ENCODE measurements at regions not wholly inside any gene's neighbourhood (a gene's known extent, or its start where the extent isn't known, plus 50 kb on each side); places are given as distances from the start of the nearest gene placed in this dataset.

DNA sequence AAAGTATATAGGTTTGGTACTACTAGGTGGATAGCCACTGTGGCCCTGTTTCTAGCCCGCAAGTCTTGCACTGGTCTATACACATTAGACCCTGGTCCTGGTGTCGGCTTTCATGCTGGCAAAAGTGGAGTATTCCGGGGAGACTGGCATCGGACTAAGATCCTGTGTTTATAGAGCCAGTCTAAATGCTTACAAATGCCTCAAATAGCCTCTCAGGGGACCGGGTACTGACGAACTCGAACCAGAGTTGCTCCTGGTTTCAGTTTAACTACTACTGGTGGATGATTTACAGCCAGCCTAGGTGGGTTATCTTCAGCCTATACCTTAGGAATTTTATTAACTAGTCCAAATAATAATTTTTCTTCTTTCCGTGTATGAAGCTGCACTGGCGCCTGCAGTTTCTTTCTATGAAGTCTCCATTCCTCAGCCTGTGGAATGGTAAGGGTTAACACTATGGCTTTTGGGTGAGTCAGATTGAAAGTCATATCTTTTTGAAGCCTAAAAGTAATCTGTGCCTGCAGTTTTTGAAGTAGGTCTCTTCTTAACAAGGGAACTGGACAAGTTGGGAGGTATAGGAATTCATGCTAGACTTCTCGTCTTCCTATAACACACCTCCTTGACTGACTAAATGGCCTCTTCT is 51.3 kb downstream of the OR10H4 start:
- Mint-ChIP-seq H3K27me3 (peaks cover 2% of the 10 kb centered on the region), H3K27ac (no peak overlapping the region), H3K36me3 (peaks cover 7% of the 10 kb centered on the region), H3K4me1 (ENCODE audit: low read depth) (peaks cover 25% of the 10 kb centered on the region), H3K4me3 (no peak overlapping the region), H3K9me3 (ENCODE audit: low read depth) (peaks cover 10% of the 10 kb centered on the region)

DNA sequence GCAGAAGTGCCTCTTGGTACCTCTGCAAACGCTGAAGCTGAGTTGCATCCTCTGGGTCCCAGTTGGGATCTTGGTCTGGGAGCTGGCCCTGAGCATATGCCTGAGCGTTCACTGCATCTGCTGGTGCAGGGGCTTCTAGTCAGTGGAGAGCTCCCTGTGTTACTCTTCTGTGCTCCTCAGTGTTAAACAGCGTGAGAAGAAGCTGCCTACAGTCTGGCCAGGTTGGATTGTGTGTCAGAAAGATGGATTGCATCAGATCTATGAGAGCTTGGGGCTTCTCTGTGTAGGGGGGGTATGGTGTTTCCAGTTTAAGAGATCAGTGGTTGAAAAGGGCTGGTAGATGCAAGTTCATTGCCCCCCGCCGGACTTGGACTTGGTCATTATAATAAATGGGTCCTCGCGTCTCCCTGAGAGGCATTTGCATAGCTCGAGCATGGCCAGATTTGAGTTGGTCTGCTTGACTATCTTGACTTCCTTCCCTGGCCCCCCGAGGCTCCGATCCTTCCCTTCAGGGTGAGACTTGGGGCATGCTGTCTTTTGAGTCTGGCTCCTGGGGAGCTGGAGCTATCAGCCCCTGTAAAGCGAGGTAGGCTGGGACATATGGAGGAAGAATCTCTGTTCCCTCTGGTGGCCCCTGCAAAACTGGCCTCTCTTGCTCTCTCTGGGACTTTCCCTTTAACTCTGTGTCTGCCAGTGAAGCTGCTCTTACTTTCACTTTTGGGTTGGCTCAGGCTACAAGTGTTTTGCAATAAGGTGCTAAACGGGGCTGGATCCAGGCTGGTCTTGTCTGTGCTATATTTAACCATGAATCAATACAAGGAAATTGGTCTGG is 52.9 kb downstream of the OR10H4 start:
- peaks cover under 1% of the 10 kb centered on the region for H3K27me3 Mint-ChIP-seq
- H3K27ac Mint-ChIP-seq: peak overlapping the region; percentile 72
- H3K4me1 Mint-ChIP-seq (ENCODE audit: low read depth): peaks cover 25% of the 10 kb centered on the region
- peaks cover 6% of the 10 kb centered on the region for H3K36me3 Mint-ChIP-seq
- H3K4me3 Mint-ChIP-seq: peak overlapping the region; percentile 75
- H3K9me3 Mint-ChIP-seq (ENCODE audit: low read depth): peaks cover 1% of the 10 kb centered on the region

DNA sequence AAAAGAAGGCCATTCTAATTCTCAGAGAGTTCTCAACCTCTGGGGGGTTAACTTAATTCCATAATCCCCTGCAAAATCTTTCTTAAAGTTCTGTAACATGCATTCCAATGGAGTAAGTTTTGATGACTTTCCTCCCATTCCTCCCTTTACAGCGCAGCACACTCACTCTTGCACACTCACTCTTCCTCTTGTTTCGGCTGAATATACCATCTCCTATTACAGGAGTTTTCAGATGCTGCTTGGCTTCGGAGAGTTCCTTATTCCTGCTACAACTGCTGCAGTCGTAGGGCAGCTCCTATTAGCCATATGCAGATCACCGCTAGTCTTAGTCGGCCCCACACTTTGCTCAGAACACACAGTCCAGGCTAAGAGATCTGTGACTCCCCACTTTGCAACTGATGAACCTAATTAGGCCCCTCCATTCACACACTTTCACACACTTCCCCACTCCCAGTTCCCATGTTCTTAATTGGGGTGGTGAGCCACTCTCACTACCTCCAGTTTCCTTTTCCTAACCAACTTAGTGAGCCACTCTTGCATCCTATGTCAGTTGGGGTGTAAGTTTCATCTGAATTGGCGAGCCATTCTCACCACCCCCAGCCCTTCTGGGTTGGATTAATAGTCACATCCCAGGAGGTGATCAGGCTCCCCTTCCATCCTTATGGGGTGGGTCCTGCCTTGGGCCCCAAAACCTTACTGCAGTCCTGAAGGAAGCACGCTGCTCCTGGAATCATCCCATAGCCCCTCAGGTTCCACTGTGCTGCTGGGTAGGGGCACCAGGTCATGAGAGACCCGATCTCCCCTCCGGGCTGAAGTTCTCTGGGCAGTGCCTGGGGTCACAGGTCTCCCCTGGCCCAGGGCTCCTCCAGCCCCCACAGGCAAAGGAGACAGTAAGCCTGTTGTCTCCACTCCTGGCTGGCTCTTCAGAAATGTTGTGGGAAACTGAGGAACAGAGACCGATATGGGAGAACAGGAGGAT is 53.9 kb downstream of the OR10H4 start:
- Mint-ChIP-seq H3K27ac (peak overlapping the region; percentile 72), H3K4me3 (peak overlapping the region; percentile 75), H3K27me3 (no peaks in the 10 kb centered on the region), H3K36me3 (peaks cover 3% of the 10 kb centered on the region), H3K4me1 (ENCODE audit: low read depth) (peaks cover 25% of the 10 kb centered on the region), H3K9me3 (ENCODE audit: low read depth) (no peaks in the 10 kb centered on the region)

DNA sequence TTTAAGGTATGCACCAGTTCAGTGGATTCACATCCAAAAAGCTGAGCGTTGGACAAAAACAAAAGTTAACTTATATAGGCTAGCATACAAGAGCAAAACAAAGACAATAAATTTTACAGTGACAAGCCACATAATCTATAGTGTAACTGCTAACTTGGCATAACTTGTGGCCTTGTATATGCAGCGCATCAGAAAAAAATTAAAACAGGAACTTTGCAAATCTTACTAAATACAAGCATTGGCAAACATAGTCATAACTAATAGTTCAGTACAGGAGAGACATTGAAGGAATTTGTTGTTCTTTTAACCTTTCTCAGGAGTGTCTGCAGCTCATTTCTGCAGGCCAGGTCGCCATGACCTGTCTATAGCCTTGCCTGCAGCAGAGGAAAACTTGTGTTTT is 54.6 kb downstream of the OR10H4 start:
- Mint-ChIP-seq H3K27ac (no peak overlapping the region), H3K4me3 (no peak overlapping the region), H3K27me3 (no peaks in the 10 kb centered on the region), H3K9me3 (ENCODE audit: low read depth) (no peaks in the 10 kb centered on the region), H3K36me3 (peaks cover 3% of the 10 kb centered on the region), H3K4me1 (ENCODE audit: low read depth) (peaks cover 25% of the 10 kb centered on the region)

DNA sequence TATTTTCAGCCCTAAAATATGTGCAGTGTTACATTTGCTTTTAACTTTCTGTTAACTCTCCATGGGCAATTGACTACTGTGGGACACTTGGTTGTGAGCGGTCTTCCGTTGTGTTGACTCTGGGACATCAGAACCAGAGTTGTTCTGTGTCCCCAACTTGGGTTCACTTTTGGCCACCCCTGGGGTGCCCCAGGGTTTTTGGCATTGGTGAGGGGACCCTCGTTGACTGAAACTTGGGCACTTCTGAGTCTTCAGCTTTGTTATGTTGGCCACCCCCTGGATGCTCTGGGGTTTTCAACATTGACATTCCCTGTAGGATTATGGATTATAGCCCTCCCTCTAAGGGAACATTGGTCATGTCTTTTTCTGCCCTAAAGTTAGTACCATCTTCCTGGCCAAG is 57.1 kb downstream of the OR10H4 start:
- H3K4me1 Mint-ChIP-seq (ENCODE audit: low read depth): peaks cover 20% of the 10 kb centered on the region
- no peaks in the 10 kb centered on the region for H3K9me3 Mint-ChIP-seq (ENCODE audit: low read depth)
- H3K4me3 Mint-ChIP-seq: no peak overlapping the region
- peaks cover 2% of the 10 kb centered on the region for H3K36me3 Mint-ChIP-seq
- H3K27me3 Mint-ChIP-seq: no peaks in the 10 kb centered on the region
- no peak overlapping the region for H3K27ac Mint-ChIP-seq

DNA sequence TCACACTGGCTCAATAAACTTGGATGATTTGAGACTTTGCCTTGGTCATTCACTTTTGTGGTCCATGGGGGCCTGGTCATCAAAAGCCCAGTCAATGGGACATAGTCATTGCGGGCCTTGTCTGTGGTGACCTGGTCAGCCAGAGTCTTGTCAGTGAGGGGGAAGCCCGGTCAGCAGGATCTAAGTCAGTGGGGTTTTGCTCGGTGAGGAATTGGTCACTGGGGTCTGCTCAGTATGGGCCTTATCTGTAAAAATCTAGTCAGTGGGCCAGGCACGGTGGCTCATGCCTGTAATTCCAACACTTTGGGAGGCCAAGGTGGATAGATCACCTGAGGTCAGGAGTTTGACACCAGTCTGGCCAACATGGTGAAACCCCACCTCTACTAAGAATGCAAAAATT is 63.7 kb upstream of the TPM4 start:
- no peaks in the 10 kb centered on the region for H3K27me3 Mint-ChIP-seq
- no peaks in the 10 kb centered on the region for H3K4me1 Mint-ChIP-seq (ENCODE audit: low read depth)
- H3K36me3 Mint-ChIP-seq: no peaks in the 10 kb centered on the region
- H3K27ac Mint-ChIP-seq: no peak overlapping the region
- H3K9me3 Mint-ChIP-seq (ENCODE audit: low read depth): no peaks in the 10 kb centered on the region
- H3K4me3 Mint-ChIP-seq: no peak overlapping the region

DNA sequence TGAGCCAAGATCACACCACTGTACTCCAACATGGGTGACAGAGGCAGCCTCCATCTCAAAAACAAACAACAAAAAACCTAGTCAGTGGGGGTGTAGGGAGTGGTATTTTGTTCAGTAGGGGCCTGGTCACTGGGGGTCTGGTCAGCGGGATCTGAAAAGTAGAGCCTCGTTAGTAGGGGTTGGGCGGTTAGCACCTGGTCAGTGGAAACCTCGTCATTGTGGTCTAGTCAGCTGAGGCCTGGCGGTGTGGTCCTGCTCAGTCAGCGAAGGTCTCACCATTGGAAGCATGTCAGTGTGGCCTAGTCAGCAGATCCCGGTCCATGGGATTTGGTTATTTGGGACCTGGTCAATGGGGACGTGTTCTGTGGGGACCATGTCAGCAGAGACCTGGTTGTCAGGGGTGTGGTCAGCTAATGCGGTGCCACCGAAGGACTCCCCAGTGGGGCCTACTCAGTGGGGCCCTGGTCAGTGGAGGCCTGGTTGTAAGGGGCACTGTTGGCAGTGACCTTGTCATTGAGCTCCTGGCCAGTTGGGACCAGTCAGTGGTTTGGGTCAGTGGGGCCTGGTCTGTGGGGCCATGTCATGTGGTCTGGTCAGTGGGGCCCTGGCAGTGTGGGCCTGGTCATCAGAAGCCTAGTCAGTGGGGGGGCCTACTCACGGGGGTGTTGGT is 63.0 kb upstream of the TPM4 start:
- Mint-ChIP-seq H3K36me3 (no peaks in the 10 kb centered on the region), H3K9me3 (ENCODE audit: low read depth) (no peaks in the 10 kb centered on the region), H3K27me3 (no peaks in the 10 kb centered on the region), H3K27ac (no peak overlapping the region), H3K4me3 (no peak overlapping the region), H3K4me1 (ENCODE audit: low read depth) (no peaks in the 10 kb centered on the region)

DNA sequence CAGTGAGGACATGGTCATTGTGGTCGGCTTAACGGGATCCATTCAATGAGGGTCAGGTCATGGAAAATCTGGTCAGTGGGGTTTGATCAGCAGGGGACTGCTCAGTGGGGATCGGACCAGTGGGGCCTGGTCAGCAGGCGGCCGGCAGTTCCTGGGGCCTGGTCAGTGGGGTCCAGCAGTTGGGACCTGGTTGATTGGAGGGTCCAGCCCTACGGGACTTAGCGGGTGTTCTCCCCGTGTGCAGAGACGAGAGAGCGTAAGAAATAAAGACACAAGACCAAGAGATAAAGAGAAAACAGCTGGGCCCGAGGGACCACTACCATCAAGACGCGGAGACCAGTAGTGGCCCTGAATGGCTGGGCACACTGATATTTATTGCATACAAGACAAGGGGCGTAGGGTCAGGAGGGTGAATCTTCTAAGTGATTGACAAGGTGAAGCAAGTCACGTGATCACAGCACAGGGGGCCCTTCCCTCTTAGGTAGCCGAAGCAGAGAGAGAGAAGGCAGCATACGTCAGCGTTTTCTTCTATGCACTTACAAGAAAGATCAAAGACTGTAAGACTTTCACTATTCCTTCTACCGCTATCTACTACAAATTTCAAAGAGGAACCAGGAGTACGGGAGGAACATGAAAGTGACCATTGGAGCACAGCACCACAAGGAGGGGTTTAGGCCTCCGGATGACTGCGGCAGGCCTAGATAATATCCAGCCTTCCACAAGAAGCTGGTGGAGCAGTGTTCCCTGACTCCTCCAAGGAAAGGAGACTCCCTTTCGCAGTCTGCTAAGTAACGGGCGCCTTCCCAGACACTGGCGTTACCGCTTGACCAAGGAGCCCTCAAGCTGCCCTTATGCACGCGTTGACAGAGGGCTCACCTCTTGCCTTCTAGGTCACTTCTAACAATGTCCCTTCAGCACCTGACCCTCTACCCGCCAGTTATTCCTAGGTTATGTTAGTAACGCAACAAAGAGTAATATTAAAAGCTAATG is 62.1 kb upstream of the TPM4 start:
- Mint-ChIP-seq H3K27me3 (no peaks in the 10 kb centered on the region), H3K4me1 (ENCODE audit: low read depth) (no peaks in the 10 kb centered on the region), H3K9me3 (ENCODE audit: low read depth) (no peaks in the 10 kb centered on the region), H3K27ac (no peak overlapping the region), H3K4me3 (no peak overlapping the region), H3K36me3 (no peaks in the 10 kb centered on the region)

DNA sequence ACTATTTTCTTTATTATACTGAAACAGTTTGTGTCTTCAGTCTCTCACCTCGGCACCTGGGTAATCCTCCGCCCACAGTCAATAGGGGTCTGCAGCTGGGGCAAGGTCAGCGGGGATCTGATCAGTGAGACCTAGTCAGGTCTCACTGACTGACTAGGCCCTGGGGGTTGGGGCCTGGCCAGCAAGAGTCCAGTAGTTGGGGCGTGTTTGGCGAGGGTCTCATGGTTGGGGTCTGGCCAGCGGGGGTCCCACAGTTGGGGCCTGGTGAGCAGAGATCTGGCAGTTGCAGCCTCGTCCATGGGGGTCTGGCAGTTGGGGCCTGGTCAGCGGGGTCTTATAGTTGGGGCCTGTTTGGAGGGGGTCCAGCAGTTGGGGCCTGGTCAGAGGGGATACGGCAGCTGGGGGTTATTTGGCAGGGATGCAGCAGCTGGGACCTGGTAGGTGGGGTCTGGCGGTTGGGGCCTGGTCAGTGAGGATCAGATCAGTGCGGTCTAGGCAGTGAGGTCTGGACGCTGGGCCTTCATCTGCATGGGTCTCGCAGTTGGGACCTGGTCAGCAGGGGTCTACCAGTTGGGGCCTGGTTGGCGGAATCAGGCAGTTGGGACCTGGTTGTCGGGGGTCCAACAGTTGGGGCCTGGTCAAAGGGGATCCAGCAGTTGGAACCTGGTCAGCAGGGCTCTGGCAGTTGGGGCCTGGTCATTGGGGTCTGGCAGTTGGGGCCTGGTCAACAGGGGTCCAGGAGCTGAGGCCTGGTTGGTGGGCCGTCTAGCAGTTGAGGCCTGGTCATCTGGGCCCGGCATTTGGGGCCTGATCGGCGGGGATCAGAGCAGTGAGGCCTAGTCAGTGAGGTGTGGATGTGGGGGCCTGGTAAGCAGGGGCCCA is 61.1 kb upstream of the TPM4 start:
- Mint-ChIP-seq H3K36me3 (no peaks in the 10 kb centered on the region), H3K9me3 (ENCODE audit: low read depth) (no peaks in the 10 kb centered on the region), H3K27me3 (no peaks in the 10 kb centered on the region), H3K4me3 (no peak overlapping the region), H3K27ac (no peak overlapping the region), H3K4me1 (ENCODE audit: low read depth) (no peaks in the 10 kb centered on the region)

DNA sequence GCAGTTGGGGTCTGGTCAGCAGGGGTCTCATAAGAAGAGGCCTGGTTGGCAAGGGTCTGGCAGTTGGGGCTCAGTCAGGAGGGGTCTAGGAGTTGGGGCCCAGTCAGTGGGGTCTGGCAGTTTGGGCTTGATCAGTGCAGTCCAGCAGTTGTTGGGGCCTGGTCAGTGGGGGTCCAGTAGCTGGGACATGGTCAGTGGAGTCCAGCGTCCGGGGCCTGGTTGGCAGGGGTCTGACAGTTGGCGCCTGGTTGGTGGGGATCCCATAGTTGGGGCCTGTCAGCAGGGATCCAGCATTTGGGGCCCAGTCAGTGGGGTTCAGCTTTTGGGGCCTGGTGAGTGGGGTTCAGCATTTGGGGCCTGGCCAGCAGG is 60.5 kb upstream of the TPM4 start:
- H3K4me1 Mint-ChIP-seq (ENCODE audit: low read depth): no peaks in the 10 kb centered on the region
- H3K9me3 Mint-ChIP-seq (ENCODE audit: low read depth): no peaks in the 10 kb centered on the region
- no peaks in the 10 kb centered on the region for H3K27me3 Mint-ChIP-seq
- H3K36me3 Mint-ChIP-seq: no peaks in the 10 kb centered on the region
- no peak overlapping the region for H3K4me3 Mint-ChIP-seq
- no peak overlapping the region for H3K27ac Mint-ChIP-seq

DNA sequence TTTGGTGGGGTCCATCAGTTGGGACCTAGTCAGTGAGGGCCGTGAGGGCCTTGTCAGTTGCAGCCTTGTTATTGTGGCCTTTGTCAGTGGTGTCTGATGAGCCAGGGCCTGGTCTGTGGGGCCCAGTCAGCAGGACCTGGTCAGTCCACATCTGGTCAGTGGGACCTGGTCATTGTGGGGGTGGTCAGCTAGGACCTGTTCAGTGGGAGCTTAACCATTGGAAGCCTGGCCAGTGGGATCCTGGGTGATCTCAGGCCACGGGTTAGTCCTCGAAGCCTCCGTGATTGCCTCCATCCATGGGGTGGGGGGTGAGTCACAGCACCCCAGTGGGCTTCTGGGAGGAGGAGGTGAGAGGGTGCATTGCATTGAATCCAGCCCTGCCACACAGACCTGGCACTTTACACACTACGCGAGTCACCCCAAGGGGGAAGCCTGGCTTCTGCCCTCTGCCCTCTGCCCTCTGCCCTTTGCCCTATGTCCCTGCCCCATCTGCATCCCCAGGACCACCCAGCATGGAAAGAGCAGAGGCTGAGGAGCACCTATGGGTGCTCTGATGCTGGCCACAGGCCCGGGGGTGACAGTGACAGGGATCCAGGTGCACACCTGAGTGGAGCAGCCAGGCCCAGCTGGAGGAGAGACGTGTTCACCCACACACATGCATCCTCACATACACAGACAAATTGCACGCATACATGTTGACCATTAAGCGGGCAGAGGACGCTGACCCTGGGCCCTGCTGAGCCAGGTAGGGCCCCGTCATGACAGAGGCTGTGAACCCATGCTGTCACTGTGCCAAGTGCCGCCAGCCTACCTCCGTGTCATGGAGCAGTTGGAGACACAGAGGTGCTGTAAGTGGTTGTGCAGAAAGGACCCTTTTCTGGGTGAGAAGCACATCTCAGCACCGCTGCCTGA is 59.8 kb upstream of the TPM4 start:
- no peaks in the 10 kb centered on the region for H3K9me3 Mint-ChIP-seq (ENCODE audit: low read depth)
- no peak overlapping the region for H3K27ac Mint-ChIP-seq

DNA sequence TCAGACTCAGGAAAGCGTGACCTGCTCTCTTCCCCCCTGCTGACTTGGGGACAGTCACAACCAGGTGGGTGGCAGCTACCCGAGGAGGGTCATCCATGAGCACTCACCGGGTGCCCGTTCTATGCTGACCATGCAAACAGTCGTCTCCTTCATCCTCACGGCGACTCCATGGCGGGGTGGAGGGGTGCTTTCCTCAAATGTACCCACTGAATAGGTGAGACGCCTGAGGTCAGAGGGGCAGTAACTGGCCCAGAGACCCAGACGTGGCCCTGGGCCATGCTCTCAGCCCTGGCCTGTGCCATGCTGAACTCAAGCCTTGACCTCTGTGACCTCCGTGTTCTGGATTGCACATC is 59.2 kb upstream of the TPM4 start:
- no peak overlapping the region for H3K4me3 Mint-ChIP-seq
- H3K36me3 Mint-ChIP-seq: no peaks in the 10 kb centered on the region
- no peak overlapping the region for H3K27ac Mint-ChIP-seq
- no peaks in the 10 kb centered on the region for H3K9me3 Mint-ChIP-seq (ENCODE audit: low read depth)
- no peaks in the 10 kb centered on the region for H3K4me1 Mint-ChIP-seq (ENCODE audit: low read depth)
- H3K27me3 Mint-ChIP-seq: no peaks in the 10 kb centered on the region

More for the DNA sequence above, 59.8 kb upstream of the TPM4 start:
- Mint-ChIP-seq H3K4me1 (ENCODE audit: low read depth) (no peaks in the 10 kb centered on the region), H3K4me3 (no peak overlapping the region), H3K36me3 (no peaks in the 10 kb centered on the region), H3K27me3 (no peaks in the 10 kb centered on the region)
